GM12801 (cell line): ENCODE measurements at regions not wholly inside any gene's neighbourhood (a gene's known extent, or its start where the extent isn't known, plus 50 kb on each side); places are given as distances from the start of the nearest gene placed in this dataset.

Experiments used
- CTCF ChIP-seq: IDR thresholded peaks from one replicate; pipeline ENCODE4 v1.5.1; 2011; ENCODE audit warnings: control low read depth; ENCODE audit not compliant: insufficient read length; ENCODE audit errors: extremely low read depth

DNA sequence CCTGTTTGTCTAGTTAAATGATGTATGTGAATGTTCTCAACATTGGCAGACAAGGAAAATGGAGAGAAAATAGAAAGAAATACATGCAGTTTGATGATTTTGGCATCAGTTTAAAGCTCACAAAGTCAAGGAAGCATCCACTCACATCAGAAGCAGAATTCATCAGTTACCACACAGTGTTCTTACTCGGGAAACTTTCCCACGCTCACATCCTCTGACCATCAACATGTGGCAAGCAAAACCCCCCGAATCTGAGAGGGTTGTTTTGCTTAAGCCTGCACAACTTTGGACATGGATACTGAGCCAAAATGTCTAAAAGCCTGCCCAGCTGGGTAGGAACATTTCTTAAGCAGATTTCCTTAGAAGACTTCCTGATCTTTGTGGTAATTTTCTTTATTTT is 407.6 kb downstream of the ANKRD50 start:
- no peak for TF ChIP-seq CTCF

DNA sequence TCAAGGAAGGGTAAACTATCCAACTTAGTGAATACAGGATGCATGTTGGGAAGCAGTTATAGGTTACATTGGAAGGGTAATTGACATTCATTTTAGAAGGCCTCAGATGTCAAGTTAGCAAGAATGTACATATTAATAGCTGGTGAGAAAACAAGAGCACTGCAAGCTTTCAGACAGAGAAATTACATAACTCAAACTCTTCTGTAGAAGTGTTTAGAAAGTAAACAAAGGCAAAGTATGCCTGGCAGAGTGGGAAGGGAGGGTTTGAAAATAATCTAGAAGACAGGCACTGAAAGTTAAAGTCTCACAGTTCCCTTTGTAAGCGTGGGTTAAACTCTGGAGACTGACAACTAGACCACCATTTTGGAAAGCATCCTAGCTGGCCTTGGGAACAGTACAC is 406.2 kb downstream of the ANKRD50 start:
- no peak for TF ChIP-seq CTCF

DNA sequence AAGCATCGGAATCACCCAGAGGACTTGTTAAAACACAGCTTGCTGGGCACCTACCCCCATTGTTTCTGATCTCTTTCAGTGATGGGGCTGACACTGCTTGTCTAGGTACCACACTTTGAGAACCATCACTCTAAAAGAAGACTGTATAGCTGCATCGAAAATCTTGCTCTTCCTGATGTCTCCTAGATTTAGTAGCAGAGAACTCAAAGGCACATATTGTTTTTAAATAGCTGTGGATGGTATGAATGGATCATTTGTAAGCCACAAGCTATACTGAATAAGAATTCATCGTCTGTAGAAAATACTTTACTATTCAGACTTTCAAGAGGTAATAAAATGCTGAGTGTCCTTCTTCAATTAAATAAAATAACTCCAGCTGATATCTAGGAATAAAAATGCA is 405.4 kb downstream of the ANKRD50 start:
- TF ChIP-seq CTCF: no peak

DNA sequence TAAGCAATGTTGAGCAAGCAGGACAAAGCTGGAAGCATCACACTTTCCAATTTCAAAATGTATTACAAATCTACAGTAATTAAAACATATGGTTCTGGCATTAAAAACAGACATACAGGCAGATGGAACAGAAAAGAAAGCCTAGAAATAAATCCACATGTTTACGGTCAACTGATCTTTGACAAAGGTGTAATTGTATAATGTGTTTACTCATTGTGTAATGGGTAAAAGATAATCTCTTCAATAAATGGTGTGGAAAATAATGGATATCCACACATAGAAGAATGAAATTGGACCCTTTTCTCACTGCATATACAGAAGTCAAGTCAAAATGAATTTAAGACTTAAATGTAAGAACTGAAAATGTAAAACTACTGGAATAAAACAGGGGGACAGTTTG is 394.2 kb downstream of the ANKRD50 start:
- no peak for TF ChIP-seq CTCF

DNA sequence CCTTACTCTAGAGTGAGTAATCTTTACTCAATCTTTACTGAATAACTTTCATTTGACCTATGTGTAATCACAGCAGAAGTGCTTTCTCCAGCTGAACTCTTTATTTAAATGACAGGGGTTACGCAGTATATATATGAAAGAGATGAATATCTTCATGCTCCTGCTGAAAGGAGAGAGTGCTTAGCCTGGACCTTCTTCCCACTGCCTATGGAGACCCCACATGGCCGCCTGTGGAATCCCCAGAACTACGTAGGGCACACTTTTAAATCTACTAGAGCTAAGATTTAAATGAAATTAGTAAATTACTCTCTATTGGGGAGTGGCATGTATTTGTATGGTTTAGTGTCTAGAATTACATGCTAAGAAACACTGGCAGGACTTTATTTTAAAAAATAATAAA is 391.2 kb downstream of the ANKRD50 start:
- no peak for TF ChIP-seq CTCF

DNA sequence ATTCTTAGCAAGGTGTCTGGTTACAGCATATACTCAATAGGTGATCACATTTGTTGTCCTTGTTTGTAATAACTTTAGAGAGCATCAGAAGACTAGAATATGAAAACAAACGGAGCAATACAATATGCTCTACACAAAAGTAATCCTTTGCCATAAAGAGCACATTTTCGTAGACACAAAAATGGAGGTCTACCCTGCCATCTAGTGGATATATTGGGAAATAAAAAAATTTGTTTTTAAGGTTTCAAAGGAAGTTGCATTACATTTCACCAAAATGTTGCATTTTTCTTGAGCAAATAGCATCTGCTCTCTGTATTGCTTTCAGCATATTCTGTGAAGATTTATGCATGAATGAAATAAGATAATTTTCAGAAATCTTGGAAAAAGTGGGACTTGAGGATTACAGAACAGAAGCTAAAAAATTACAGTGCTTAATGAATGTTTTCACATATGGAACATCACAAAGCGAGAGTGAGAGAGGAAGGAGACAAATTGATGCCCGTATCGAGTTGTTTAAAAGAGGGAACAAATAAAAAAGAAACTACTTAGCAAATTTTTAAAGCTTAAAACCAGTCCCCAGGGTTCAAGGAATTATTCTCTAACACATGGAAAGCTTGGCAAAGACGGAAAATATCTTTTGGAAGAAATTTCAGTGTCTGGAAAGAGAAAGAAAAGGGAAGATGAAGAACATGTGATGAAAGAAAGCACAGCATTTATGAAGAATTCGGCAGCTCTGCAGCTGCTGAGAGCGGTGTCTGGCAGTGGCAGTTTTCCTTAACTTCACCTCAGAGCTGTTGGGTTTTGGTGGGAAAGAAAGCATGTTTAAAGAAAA is 390.1 kb downstream of the ANKRD50 start:
- TF ChIP-seq CTCF: no peak

- TF ChIP-seq CTCF: no peak
Measured at GRCh38 chr4:124325690-124326089, 386.8 kb downstream of the ANKRD50 start.
